NT2/D1 (cell line): ENCODE measurements at regions not wholly inside any gene's neighbourhood (a gene's known extent, or its start where the extent isn't known, plus 50 kb on each side); places are given as distances from the start of the nearest gene placed in this dataset.

Experiments used
- DNase-seq: peaks from one replicate; pipeline ENCODE4 v3.0.0-alpha.2; 2011; ENCODE audit warnings: low read depth, low spot score
- H3K27me3 ChIP-seq: 2 replicates; pipeline ENCODE4 v1.6.0; 2011; ENCODE audit warnings: mild to moderate bottlenecking; ENCODE audit not compliant: insufficient read length, insufficient read depth
- H3K36me3 ChIP-seq: 2 replicates; pipeline ENCODE4 v1.6.1; 2011; ENCODE audit warnings: mild to moderate bottlenecking, low read length, mixed read lengths; ENCODE audit not compliant: insufficient read depth, insufficient read length
- H3K4me1 ChIP-seq: 2 replicates; pipeline ENCODE4 v1.5.1; 2011; ENCODE audit not compliant: insufficient read depth, insufficient read length
- H3K4me3 ChIP-seq: 2 replicates; pipeline ENCODE4 v1.5.1; 2011; ENCODE audit warnings: low read depth; ENCODE audit not compliant: insufficient read length
- H3K9ac ChIP-seq: 2 replicates; pipeline ENCODE4 v1.6.0; 2011; ENCODE audit warnings: low read depth; ENCODE audit not compliant: insufficient read length
- H3K9me3 ChIP-seq: 2 replicates; pipeline ENCODE4 v1.5.1; 2011; ENCODE audit warnings: mild to moderate bottlenecking, low read length; ENCODE audit not compliant: insufficient read depth
- SUZ12 ChIP-seq: IDR thresholded peaks from 2 replicates; pipeline ENCODE4 v1.6.1; 2011; ENCODE audit not compliant: insufficient read length, insufficient read depth; ENCODE audit errors: extremely low read depth
- YY1 ChIP-seq: IDR thresholded peaks from 2 replicates; pipeline ENCODE4 v1.6.1; 2011; ENCODE audit not compliant: insufficient read length, insufficient read depth
- ZNF274 ChIP-seq: IDR thresholded peaks from 2 replicates; pipeline ENCODE4 v1.6.1; 2011; ENCODE audit warnings: mild to moderate bottlenecking, low read depth, low read length

DNA sequence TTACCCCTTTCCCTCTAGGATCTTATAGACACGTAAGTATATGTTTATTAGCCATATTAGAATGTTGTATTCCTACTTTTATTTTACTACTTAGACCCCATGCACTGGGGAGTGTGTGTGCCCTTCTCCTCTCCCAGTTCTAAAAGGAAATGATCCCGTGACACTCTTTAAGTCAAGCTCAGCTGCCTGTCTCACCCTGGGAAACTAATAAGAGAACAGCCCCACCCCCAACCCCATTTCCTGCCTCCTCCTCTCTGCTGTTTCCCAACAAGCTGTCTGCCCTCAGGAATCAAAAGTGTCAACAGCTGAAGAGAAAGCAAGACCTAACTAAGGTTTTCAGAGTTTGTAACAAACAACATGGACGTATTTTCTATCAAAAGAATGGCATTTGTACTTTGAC, 92.6 kb upstream of the VAV3 start:
- H3K4me3 ChIP-seq = no peak overlapping the region
- no peaks in the 10 kb centered on the region for H3K27me3 ChIP-seq
- peak; percentile 63 for DNase-seq
- no peak overlapping the region for H3K9ac ChIP-seq
- peaks cover under 1% of the 10 kb centered on the region for H3K4me1 ChIP-seq
- no peak for TF ChIP-seq YY1
- no peak for TF ChIP-seq ZNF274
- TF ChIP-seq SUZ12 = no peak
- no peaks in the 10 kb centered on the region for H3K36me3 ChIP-seq
- peaks cover 4% of the 10 kb centered on the region; the same call in 1 of the 2 replicates for H3K9me3 ChIP-seq

DNA sequence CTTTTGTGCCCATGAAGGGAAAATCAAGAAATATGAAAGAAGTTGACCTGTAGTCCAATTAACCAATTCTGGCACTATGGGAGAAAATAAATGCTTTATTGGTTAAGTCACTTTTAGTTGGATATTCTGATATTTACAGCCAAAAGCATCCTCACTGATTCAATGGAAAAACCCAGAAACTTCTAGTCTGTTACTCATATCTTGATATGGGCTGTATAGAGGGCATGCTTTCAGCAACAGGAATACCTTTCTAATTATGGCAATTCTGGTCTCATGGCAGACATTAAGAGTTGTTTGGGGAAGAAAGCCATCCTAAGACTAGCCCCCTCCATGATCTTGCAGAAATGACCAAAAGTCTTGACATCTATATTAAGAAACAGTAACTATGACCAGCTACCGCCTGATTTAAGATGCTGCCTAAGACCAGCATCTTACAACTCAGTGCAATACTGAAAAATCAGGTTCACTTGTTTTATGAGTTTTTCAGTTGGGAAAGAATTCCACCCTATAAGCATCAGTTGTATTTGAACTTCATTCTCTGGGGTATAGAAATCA, 91.5 kb upstream of the VAV3 start:
- Histone ChIP-seq H3K9ac (no peak overlapping the region), H3K36me3 (no peaks in the 10 kb centered on the region), H3K4me1 (peaks cover 2% of the 10 kb centered on the region), H3K27me3 (no peaks in the 10 kb centered on the region), H3K9me3 (no peaks in the 10 kb centered on the region), H3K4me3 (no peak overlapping the region)
- no peak for TF ChIP-seq ZNF274
- TF ChIP-seq SUZ12 = no peak
- TF ChIP-seq YY1 = no peak
- DNase-seq = no peak

DNA sequence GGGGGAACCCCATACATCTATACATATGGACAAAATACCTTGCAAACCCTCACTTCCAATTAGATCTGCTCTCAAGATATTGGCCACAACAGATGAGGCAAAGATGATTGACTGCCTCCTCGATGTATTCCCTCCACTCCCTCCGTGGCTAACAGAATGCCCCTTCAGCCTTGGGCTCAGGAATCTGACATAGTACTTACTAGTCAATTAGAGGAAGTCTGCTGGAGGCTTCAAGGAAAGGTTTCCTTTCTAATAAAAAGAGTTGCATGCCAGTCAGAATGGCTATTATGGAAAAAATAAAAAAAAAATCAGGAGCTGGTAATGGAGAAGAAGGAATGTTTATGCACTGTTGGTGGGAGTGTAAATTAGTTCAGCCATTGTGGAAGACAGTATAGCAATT, 90.4 kb upstream of the VAV3 start:
- no peak for DNase-seq
- Histone ChIP-seq H3K36me3 (no peaks in the 10 kb centered on the region), H3K27me3 (no peaks in the 10 kb centered on the region), H3K9ac (no peak overlapping the region), H3K4me3 (no peak overlapping the region), H3K9me3 (no peaks in the 10 kb centered on the region), H3K4me1 (peaks cover 5% of the 10 kb centered on the region)
- TF ChIP-seq YY1 (no peak), ZNF274 (no peak), SUZ12 (no peak)

DNA sequence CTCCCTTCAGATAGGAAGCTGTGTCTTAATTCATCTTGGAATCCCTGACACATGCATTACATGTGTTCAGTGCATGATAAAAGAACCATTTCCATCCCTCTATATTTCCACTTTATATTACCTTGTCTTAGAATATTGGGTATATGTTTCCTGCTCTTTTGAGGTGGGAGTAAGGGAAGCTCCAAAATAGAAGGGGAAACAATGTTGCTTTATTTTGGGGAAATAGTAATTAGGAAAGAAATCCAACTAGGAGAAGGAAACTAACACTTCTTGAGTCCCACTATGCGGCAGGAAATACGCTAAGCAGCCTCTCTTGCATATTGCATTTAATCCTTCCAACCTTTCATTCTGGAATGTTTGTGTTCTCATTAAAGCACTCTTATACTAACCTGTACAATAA, 89.4 kb upstream of the VAV3 start:
- Histone ChIP-seq H3K36me3 (no peaks in the 10 kb centered on the region), H3K4me3 (no peak overlapping the region), H3K27me3 (no peaks in the 10 kb centered on the region), H3K9me3 (no peaks in the 10 kb centered on the region), H3K4me1 (peaks cover 5% of the 10 kb centered on the region), H3K9ac (no peak overlapping the region)
- no peak for DNase-seq
- no peak for TF ChIP-seq SUZ12
- TF ChIP-seq YY1 = no peak
- no peak for TF ChIP-seq ZNF274

DNA sequence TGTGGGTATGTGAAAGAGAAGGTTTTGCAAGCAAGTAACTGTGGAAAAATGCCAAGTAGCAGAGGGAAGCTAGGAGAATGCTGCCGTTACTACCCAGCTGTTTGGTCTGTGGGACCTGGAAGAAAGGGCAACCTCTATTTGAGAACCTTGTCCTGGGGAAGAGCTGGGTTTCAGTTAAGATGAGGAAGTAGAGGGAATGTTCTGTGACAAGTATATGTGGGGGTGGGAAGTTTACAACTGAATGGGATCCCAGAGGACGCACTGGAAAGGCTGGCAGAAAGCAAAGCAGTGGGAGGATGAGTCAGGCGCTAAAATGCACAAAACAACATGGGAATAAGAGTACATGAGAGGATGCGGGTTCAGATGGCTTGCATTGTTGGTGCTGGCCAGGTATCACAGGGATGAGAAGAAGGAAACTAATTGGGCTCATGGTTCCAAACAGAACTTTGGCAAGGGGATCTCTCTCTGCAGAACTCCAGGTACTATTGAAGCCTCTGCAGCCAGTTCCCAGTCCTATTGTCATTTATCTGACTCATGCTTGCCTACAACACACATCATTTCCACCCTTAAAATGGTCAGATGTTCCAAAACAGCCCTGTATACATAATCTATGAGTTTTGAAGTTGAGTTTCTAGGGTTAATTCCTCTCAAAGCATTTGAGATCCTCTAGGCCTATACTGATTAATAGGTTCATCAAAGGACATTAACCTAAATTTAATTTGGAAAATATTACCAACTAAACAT, 88.5 kb upstream of the VAV3 start:
- no peak overlapping the region for H3K4me3 ChIP-seq
- TF ChIP-seq ZNF274 (no peak), SUZ12 (no peak), YY1 (no peak)
- DNase-seq = no peak
- H3K36me3 ChIP-seq = no peaks in the 10 kb centered on the region
- H3K4me1 ChIP-seq = peaks cover 5% of the 10 kb centered on the region
- no peak overlapping the region for H3K9ac ChIP-seq
- no peaks in the 10 kb centered on the region for H3K27me3 ChIP-seq
- H3K9me3 ChIP-seq = peaks cover 7% of the 10 kb centered on the region

DNA sequence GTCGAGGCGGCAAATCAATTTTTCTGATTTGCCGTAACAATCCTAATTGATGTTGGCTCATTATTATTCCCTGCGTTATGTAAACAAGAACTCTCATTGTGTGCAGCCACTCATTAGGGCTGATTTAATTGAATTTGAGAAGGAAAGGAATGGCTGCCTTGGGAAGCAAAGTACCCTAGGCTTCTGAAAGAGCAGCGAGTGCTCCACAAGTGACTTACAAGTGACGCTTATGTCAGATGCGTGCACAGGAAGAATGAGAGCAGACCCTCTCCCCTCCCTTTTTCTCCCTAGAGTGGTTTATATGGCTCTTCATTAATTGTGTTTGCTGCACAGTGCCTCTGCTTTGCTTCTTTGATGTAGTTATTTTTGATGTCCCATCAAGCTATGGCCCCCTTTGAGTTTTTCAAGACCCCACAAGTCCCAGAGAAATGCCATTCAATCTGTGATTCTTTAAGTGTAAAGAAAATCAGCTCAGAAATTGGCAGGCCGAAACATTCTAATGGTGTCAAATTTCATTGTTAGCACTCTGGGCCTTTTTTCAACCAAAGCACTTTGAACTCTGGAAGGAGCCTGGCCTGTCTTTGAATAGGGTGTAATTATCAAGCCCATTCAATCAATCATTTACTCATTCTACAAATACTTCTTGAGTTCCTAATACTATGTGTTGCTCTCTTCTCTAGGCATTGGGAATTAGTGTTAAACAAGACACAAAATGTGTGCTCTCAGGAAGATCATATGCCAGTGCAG, 86.8 kb upstream of the VAV3 start:
- H3K36me3 ChIP-seq = no peaks in the 10 kb centered on the region
- peaks cover 5% of the 10 kb centered on the region for H3K4me1 ChIP-seq
- no peak for DNase-seq
- no peak for TF ChIP-seq YY1
- TF ChIP-seq SUZ12 = no peak
- TF ChIP-seq ZNF274 = no peak
- no peak overlapping the region for H3K4me3 ChIP-seq
- peaks cover 8% of the 10 kb centered on the region for H3K9me3 ChIP-seq
- H3K27me3 ChIP-seq = no peaks in the 10 kb centered on the region
- H3K9ac ChIP-seq = no peak overlapping the region
